ENCODE measurements at regions not wholly inside any gene's neighbourhood (a gene's known extent, or its start where the extent isn't known, plus 50 kb on each side); places are given as distances from the start of the nearest gene placed in this dataset.

DNA sequence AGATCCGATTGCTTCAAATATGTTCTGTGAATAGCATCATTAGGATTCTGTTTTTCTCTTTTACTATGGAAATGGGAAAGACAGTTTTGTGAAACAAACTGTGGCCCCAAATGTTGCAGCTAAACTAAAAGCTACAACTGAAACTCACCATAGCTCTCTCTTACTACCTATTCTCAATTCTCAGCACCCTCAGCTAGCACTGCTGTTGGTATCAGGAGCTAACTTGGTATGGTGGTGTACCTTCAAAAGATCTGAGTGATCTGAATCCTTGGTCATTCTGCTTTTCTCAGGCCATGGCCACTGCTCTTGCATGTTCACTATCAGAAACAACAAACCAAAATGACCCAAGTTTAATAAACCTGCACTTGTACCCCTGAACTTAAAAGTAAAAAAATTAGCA, 1208.0 kb downstream of the SORCS1 start:
- H4K20me1 ChIP-seq (replicated peaks; ENCODE audit: insufficient read depth): no peaks in the 10 kb centered on the region
- ATAC-seq (no peak), DNase-seq (ENCODE audit: low spot score) (no peak)
- no peaks in the 10 kb centered on the region for H3K27me3 ChIP-seq (ENCODE audit: insufficient read depth)
- H3K27ac Mint-ChIP-seq: no peak overlapping the region
- no peak overlapping the region for H2AFZ ChIP-seq
- no peak overlapping the region for H3K27ac ChIP-seq (ENCODE audit: low read depth)
- H3K4me1 ChIP-seq (ENCODE audit: insufficient read depth): no peaks in the 10 kb centered on the region
- no peaks in the 10 kb centered on the region for H3K36me3 ChIP-seq (ENCODE audit: insufficient read depth)
- no peak overlapping the region for H3K4me2 ChIP-seq
- no peaks in the 10 kb centered on the region for H3K36me3 Mint-ChIP-seq (ENCODE audit: low read depth)
- H3K4me1 Mint-ChIP-seq: peaks cover 16% of the 10 kb centered on the region; the same call in 2 of the 3 replicates
- no peak overlapping the region for H3K4me3 ChIP-seq
- TF ChIP-seq NANOG (IDR thresholded peaks at IDR 0.05; ENCODE audit: borderline replicate concordance) (no peak), CREB1 (CRISPR knock-in tag; IDR thresholded peaks at IDR 0.05; ENCODE audit: low read depth) (no peak), EZH2phosphoT487 (IDR thresholded peaks at IDR 0.05; ENCODE audit: unreplicated experiment) (no peak), JUNB (IDR thresholded peaks at IDR 0.05; ENCODE audit: unreplicated experiment) (no peak), ZNF114 (CRISPR knock-in tag; IDR thresholded peaks at IDR 0.05) (no peak), ZNF331 (CRISPR knock-in tag; IDR thresholded peaks at IDR 0.05; ENCODE audit: low read depth) (no peak), EZH2 (IDR thresholded peaks at IDR 0.05; ENCODE audit: low read depth, unreplicated experiment) (no peak), STAT1 (IDR thresholded peaks at IDR 0.05; ENCODE audit: unreplicated experiment) (no peak), POLR2AphosphoS5 (IDR thresholded peaks at IDR 0.05; ENCODE audit: low read depth) (no peak)
- TF ChIP-seq, protein P1, sequence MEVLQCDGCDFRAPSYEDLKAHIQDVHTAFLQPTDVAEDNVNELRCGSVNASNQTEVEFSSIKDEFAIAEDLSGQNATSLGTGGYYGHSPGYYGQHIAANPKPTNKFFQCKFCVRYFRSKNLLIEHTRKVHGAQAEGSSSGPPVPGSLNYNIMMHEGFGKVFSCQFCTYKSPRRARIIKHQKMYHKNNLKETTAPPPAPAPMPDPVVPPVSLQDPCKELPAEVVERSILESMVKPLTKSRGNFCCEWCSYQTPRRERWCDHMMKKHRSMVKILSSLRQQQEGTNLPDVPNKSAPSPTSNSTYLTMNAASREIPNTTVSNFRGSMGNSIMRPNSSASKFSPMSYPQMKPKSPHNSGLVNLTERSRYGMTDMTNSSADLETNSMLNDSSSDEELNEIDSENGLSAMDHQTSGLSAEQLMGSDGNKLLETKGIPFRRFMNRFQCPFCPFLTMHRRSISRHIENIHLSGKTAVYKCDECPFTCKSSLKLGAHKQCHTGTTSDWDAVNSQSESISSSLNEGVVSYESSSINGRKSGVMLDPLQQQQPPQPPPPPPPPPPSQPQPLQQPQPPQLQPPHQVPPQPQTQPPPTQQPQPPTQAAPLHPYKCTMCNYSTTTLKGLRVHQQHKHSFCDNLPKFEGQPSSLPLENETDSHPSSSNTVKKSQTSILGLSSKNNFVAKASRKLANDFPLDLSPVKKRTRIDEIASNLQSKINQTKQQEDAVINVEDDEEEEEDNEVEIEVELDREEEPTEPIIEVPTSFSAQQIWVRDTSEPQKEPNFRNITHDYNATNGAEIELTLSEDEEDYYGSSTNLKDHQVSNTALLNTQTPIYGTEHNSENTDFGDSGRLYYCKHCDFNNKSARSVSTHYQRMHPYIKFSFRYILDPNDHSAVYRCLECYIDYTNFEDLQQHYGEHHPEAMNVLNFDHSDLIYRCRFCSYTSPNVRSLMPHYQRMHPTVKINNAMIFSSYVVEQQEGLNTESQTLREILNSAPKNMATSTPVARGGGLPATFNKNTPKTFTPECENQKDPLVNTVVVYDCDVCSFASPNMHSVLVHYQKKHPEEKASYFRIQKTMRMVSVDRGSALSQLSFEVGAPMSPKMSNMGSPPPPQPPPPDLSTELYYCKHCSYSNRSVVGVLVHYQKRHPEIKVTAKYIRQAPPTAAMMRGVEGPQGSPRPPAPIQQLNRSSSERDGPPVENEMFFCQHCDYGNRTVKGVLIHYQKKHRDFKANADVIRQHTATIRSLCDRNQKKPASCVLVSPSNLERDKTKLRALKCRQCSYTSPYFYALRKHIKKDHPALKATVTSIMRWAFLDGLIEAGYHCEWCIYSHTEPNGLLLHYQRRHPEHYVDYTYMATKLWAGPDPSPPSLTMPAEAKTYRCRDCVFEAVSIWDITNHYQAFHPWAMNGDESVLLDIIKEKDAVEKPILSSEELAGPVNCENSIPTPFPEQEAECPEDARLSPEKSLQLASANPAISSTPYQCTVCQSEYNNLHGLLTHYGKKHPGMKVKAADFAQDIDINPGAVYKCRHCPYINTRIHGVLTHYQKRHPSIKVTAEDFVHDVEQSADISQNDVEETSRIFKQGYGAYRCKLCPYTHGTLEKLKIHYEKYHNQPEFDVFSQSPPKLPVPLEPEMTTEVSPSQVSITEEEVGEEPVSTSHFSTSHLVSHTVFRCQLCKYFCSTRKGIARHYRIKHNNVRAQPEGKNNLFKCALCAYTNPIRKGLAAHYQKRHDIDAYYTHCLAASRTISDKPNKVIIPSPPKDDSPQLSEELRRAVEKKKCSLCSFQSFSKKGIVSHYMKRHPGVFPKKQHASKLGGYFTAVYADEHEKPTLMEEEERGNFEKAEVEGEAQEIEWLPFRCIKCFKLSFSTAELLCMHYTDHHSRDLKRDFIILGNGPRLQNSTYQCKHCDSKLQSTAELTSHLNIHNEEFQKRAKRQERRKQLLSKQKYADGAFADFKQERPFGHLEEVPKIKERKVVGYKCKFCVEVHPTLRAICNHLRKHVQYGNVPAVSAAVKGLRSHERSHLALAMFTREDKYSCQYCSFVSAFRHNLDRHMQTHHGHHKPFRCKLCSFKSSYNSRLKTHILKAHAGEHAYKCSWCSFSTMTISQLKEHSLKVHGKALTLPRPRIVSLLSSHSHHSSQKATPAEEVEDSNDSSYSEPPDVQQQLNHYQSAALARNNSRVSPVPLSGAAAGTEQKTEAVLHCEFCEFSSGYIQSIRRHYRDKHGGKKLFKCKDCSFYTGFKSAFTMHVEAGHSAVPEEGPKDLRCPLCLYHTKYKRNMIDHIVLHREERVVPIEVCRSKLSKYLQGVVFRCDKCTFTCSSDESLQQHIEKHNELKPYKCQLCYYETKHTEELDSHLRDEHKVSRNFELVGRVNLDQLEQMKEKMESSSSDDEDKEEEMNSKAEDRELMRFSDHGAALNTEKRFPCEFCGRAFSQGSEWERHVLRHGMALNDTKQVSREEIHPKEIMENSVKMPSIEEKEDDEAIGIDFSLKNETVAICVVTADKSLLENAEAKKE (CRISPR knock-in tag; IDR thresholded peaks at IDR 0.05): no peak
- TF ChIP-seq, protein P2, sequence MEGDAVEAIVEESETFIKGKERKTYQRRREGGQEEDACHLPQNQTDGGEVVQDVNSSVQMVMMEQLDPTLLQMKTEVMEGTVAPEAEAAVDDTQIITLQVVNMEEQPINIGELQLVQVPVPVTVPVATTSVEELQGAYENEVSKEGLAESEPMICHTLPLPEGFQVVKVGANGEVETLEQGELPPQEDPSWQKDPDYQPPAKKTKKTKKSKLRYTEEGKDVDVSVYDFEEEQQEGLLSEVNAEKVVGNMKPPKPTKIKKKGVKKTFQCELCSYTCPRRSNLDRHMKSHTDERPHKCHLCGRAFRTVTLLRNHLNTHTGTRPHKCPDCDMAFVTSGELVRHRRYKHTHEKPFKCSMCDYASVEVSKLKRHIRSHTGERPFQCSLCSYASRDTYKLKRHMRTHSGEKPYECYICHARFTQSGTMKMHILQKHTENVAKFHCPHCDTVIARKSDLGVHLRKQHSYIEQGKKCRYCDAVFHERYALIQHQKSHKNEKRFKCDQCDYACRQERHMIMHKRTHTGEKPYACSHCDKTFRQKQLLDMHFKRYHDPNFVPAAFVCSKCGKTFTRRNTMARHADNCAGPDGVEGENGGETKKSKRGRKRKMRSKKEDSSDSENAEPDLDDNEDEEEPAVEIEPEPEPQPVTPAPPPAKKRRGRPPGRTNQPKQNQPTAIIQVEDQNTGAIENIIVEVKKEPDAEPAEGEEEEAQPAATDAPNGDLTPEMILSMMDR (conservative IDR thresholded peaks at IDR 0.05; ENCODE audit: low read depth in 2 of 2): no peak
- TF ChIP-seq, protein P3, sequence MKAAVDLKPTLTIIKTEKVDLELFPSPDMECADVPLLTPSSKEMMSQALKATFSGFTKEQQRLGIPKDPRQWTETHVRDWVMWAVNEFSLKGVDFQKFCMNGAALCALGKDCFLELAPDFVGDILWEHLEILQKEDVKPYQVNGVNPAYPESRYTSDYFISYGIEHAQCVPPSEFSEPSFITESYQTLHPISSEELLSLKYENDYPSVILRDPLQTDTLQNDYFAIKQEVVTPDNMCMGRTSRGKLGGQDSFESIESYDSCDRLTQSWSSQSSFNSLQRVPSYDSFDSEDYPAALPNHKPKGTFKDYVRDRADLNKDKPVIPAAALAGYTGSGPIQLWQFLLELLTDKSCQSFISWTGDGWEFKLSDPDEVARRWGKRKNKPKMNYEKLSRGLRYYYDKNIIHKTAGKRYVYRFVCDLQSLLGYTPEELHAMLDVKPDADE (IDR thresholded peaks at IDR 0.05): no peak
- TF ChIP-seq, protein P4, sequence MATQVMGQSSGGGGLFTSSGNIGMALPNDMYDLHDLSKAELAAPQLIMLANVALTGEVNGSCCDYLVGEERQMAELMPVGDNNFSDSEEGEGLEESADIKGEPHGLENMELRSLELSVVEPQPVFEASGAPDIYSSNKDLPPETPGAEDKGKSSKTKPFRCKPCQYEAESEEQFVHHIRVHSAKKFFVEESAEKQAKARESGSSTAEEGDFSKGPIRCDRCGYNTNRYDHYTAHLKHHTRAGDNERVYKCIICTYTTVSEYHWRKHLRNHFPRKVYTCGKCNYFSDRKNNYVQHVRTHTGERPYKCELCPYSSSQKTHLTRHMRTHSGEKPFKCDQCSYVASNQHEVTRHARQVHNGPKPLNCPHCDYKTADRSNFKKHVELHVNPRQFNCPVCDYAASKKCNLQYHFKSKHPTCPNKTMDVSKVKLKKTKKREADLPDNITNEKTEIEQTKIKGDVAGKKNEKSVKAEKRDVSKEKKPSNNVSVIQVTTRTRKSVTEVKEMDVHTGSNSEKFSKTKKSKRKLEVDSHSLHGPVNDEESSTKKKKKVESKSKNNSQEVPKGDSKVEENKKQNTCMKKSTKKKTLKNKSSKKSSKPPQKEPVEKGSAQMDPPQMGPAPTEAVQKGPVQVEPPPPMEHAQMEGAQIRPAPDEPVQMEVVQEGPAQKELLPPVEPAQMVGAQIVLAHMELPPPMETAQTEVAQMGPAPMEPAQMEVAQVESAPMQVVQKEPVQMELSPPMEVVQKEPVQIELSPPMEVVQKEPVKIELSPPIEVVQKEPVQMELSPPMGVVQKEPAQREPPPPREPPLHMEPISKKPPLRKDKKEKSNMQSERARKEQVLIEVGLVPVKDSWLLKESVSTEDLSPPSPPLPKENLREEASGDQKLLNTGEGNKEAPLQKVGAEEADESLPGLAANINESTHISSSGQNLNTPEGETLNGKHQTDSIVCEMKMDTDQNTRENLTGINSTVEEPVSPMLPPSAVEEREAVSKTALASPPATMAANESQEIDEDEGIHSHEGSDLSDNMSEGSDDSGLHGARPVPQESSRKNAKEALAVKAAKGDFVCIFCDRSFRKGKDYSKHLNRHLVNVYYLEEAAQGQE (IDR thresholded peaks at IDR 0.05; ENCODE audit: unreplicated experiment): no peak
- H3K9me3 Mint-ChIP-seq: no peaks in the 10 kb centered on the region
- no peaks in the 10 kb centered on the region for H3K27me3 Mint-ChIP-seq (ENCODE audit: insufficient read depth, low read depth, poor library complexity)
- no peaks in the 10 kb centered on the region for H3K9me2 ChIP-seq (ENCODE audit: insufficient read depth)
- no peaks in the 10 kb centered on the region for H3K79me2 ChIP-seq (replicated peaks; ENCODE audit: insufficient read depth)
- H3K4me3 Mint-ChIP-seq: no peak overlapping the region
- H3F3A ChIP-seq (replicated peaks; ENCODE audit: low read depth): no peaks in the 10 kb centered on the region

All from GM23338 (cell line).